Activated CD8-positive, alpha-beta memory T cell treated with anti-CD3 and anti-CD28 coated beads, Interleukin-2, amount 50 U/mL, for 4 hours (primary cell): ENCODE measurements at regions not wholly inside any gene's neighbourhood (a gene's known extent, or its start where the extent isn't known, plus 50 kb on each side); places are given as distances from the start of the nearest gene placed in this dataset.

ENCODE experiments used
- DNase-seq: peaks from one replicate; pipeline ENCODE4 v3.0.0-alpha.2; 2020

DNA sequence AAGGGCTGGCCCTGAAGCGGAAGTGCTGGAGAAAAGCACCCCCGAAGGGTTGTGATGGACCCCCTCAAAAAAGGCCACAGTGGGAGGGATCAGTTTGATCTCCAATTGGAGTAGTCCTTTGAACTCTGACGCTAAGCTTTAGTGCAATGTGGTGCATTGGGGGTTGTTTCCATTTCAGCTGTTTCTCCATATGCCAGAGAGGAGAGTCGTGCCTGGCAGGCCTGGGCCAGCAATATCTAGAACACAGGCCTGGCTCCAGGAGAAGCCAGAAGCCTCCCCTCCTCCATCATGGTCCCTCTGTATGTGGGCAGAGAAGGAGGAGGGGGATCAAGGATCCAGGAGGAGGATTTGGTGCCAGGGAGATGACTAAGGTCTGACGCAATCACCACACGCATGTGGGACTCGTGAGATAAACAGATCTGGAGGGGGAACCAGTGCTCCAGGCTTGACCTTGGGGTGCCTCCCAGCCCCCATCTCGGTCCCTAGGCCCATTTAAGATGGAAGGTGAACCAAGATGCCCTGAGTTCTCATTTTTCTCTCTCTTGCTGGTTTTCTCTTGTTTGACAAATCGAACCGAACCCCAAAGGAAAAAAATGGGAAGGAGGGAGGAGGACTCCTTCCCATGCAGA is 517.4 kb upstream of the JARID2 start:
- DNase-seq, result no peak

DNA sequence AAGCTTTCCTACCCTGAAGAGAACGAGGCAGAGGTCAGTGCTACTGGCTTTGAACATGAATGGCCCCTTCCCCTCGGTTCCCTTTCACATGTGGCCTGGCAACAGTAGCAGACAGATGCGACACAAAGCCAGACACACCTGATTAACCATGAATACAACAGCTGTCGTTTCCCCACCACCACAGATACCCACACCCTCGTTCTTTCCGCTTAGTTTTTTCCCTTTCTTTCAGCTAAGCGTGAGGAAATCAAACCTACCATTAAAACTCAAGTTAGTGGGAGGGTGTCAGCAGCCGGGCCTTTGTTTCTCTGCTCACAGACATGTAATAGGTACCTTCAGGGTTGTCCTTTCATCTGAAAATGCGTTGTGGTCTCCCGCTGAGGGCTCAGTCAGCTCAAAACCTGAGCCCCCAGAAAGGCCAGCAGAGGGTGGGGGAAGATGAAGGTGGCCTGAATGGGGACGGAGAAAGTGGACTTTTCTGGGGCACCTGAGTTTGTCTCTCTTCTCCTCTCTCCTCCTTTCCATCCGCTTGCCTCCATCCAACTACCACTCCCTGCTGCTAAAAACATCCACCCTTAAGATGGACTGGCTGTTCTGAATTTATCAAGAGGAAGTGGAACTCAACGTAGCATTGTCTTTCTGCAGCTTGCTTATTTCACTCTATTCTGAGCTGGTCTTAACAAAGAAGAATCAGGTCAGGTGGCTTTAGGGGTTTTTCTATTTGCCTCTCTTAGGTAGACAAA is 516.6 kb upstream of the JARID2 start:
- no peak for DNase-seq

DNA sequence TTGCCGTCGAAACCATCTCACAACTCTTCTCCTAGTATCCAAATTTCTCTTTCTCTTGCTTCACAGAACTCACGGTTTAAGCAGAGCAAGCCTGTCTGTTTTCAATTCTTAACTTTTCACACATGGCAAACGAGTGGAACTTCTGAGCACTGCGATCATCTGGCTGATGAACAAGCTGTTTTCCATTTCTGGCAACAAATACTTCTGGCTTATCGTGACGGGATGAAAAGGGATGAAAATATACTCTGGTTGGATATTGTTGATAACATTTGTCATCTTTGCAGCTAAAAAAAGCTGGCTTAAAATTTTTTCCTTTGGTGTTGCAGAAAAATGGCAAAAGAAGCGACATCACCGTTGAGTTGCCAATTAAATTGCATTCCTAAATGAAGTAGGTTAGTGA is 515.2 kb upstream of the JARID2 start:
- DNase-seq, result no peak

DNA sequence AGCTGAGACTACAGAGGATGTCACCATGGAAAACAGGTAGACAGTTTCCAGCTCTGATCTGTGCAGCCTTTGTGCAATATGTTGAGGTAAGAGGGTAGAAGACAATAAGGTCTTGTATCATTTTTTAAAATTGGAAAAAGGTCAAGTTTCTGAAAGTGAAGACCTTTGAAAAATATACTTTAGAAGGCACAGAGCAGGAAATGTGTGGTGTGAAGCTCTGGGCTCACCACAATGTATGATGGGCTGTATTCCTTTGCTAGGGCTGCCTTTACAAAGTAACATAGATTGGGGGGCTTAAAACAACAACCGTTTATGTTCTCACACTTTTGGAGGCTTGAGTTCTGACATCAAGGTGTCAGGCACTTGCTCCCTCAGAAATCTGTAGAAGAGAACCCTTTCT is 514.3 kb upstream of the JARID2 start:
- DNase-seq, result no peak

DNA sequence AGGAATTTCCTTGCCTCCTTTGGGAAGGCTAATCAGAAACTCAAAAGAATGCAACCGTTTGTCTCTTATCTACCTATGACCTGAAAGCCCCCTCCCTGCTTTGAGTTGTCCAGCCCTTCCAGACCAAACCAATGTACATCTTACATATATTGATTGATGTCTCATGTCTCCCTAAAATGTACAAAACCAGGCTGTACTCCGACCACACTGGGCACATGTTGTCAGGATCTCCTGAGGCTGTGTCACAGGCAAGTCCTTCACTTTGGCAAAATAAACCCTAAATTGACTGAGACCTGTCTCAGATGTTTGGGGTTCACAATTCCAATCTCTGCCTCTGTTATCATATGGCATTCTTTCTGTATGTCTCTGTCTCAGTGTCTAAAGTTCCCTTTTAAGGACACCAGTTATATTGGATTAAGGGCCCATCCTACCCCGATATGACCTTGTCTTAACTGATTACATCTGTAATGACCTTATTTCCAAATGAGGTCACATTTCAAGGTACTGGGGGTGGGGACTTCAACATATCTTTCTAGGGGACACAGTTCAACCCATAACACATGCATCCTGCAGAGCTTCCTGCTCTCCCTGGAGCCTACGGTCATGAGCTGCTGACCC is 513.5 kb upstream of the JARID2 start:
- no peak for DNase-seq

DNA sequence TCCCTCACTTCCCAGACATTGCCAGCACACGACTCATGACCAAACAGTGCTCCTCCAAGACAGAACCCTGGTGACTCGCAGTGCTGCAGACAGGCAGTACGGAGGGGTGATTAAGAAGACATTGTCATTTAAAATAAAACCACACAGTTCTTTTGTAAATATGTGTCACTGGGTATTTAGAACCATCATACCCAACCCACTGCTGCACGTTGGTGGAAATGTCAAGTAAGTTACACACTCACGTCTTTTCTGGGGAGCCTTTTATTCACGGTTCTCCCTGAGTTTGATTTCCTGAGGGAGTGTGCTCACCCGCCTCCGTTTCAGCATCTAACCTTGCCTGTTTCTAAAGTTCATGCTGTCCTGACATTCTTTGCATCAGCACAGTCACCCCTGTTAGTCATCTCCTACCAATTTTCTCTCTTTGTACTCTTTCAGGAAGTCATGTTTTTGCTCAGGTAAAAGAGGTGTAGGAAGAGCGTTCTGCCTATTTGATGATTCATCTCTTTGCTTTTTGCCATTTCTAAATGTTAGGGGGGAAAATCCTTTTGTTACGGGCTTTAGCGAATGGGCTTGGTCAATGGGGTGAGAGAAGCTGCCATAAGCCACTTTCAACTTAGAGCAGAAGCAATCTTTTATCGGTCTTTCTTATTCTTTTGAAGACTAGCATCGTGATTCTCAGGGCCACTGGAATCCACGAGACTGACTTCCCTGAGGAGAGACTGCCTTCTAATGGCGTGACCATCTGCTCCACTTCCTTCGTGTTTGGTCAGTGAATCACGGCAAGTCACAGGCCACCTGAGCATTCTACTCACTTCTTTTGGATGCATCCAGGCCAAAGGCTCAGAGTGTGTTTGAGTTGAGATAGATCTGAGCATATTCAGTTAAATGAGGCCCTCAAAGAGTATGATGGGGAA is 512.8 kb upstream of the JARID2 start:
- DNase-seq, result peak; percentile 55

DNA sequence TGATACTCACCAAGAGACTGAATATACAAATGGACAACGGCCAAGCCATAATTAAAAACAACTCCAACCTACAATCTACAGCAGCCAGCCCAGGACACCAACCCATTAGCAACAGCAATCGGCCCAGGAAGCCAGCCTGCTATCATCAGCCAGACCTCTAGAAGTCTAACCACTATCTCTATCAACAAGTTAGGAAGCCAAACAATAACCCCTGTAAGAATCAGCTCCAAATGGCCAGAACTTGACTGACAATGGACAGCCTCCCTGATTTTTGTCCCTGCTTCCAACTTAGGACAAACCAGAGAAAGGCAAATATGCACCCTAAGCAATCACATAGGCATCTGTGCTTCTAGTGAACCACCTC is 511.8 kb upstream of the JARID2 start:
- no peak for DNase-seq

DNA sequence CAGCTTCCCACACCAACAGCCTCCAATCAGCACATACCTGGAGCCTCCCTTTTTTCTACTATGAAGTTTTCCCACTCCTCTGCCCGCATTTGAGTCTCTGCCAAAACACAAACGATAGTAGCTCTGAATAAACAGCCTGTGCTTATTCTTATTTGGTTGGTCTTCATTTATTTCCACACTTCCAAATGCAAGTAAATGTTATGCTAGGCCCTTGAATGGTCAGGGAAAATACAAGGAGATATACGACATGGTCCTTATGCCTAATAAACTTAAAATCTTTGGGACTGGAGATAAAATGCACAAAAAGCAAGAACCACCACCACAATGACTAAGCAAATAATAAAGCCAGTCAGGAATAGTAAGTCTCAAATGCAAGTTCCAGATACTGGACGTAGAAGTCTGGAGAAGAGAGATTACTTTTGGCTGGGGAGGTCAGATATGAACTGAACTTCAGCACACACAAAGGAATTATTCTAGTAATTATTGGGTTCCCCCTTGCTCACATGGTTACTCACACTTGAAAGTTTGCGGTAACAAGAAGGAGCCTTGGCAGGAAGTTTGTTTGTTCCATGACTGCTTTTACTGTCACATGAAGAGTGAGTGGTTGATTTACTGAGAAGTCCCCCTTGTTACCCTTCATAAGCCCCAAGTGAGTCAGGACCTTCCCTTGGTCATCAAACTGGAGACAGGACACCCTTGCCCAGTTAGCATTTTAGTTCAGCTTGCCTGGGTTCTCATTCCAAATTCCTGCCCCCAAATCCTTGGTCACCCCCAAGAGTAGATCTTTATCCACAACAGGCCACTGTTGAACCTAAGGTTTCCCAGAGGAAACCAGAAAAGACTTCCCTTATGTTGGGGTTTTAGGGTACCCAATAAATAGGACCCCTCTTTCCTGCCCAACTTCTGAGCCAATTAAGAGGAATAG is 511.2 kb upstream of the JARID2 start:
- DNase-seq, result no peak

DNA sequence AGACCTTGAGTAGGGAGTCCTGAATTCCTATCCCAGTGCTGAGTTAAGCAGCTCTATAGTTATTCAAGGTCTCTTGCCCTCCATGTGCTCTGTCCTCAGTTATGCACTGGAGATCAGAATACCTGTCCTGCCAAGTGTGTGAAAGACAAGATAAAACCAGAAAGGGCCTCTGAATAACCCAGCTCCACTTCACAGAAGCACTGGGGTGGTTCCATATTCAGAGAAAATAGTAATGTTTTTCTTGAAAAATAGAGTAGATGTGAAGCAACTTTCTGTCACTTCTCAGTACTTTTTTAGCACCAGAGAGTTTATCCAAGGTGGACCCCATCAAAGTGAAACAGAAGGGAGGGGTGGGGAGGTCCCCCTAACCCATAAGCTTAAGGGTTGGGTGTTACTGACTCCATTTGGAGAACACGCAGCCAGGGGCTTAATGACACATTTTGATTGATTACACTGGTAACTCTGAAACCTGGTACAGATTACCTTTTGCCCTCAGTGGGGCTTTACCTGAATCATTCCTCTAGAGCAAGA is 509.8 kb upstream of the JARID2 start:
- no peak for DNase-seq

DNA sequence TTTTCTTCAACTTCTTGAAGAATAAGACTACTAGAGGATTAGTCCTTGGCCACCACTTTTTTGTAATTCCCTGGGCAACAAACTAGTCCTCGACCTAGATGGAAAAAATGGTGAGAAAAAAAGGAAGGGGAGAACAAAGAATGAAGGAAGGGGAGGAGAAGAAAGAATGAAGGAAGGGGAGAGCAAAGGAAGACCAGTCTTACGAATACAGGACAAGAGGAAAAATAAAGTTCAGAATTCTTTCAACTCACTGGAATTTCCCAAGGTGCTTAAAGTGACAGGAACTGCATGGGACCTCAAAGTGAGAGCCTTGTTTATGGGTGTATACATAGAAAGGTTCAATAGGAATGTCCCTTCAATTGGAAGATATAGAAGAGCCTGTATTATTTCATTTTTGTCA is 509.3 kb upstream of the JARID2 start:
- DNase-seq, result no peak

DNA sequence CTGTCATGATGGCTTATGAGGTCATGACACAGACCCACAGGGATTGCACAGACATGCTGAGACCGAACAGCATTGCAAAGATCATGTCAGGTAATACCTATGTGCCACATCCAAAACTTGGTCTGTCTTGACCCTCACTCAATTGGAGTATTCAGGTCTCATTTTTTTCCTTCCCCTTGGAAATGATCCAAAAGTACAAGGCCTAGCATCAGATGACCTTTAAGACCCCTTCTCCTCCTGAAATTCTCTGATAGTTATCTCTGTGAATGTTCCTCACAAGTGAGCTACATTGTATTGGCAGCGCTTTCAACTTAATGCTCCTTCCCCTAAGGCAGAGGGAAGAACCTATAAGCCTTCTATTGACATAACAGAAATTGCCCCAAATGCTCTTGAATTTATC is 507.4 kb upstream of the JARID2 start:
- no peak for DNase-seq

DNA sequence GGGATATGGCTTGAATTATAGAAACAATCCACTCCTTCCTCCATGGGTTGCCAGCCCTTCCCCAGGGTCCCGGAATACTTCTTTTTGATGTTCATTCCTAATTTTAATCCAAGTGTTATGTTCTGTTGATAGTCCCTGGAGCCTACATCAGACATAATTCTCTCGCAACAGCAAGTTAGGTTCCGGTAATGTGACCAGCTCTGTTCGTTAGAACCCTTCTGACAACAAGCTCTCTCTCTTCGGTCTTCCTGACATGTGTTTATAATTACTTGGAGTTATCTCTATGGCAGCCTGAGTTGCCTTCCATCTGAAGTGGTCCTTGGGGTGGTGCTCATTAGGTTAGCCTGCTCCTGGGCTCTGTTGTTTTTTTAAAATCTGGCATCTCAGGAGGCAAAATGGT is 506.9 kb upstream of the JARID2 start:
- no peak for DNase-seq

DNA sequence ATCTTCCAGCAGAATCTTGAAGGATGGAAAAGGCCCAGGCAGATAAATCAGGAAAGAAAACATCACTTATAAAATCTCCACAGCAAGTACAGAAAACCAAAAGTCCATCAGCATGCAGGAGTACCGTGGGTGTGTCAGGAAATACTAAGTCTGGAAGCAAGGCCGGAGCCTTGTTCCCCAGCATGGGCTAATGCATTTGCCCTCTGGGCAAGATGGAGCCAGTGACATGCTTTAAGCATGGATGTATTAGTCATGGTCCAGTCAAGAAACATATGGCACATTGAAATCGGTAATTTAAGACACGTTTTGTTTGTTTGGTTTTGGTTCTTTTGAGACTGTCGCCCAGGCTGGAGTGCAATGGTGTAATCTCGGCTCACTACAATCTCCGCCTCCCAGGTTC is 506.0 kb upstream of the JARID2 start:
- no peak for DNase-seq

DNA sequence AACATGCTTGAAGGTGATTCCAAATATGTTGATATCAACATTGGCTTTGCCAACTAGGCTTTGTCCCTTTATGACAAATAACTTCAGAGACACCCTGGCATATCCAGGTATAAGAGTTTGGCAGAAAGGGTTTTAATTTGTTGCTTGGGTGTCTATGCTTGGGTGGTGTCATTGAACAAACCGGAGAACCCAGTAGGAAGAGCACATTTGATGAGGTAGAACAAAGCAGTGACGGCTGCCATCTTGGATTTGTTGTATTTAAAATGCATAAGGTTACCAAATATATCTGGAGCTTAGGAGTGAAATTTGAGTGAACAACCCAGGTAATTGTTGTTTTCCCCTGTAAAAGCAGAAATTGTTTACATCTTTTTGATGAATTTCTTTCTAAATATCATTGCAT is 503.7 kb upstream of the JARID2 start:
- no peak for DNase-seq

DNA sequence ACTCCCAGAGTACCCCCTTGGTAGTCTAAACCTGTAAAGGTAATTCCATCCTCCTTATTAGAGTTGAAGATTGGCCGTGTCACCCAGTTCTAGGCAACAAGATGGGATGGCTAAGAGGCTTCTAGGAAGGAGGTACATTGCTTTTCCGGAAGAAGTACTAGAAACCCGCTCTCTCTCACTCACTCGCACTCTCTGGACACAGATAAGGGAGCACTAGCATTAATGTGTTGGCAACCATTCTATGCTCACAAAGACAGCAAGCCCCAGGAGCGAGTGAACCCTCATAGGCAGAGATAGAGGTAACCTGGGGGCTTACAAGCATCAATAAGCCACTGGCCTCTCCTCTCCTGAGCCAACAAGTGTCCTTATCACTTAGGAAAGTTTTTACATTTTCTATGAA is 503.2 kb upstream of the JARID2 start:
- no peak for DNase-seq

DNA sequence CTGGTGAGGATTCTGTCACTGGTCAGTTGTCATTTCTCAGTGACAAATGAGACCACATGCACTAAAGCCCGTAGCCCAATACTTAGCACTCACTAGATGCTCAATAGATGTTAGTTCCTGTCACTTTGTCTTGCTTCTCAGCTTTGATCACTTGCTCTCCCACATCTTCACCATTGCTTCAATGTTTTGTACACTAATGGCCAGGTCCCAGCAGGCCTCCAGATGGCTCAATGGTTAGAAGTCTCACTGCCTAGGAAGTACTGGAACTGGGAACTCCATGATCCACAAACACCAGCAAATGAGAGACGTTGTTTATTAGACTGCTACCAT is 502.8 kb upstream of the JARID2 start:
- no peak for DNase-seq

DNA sequence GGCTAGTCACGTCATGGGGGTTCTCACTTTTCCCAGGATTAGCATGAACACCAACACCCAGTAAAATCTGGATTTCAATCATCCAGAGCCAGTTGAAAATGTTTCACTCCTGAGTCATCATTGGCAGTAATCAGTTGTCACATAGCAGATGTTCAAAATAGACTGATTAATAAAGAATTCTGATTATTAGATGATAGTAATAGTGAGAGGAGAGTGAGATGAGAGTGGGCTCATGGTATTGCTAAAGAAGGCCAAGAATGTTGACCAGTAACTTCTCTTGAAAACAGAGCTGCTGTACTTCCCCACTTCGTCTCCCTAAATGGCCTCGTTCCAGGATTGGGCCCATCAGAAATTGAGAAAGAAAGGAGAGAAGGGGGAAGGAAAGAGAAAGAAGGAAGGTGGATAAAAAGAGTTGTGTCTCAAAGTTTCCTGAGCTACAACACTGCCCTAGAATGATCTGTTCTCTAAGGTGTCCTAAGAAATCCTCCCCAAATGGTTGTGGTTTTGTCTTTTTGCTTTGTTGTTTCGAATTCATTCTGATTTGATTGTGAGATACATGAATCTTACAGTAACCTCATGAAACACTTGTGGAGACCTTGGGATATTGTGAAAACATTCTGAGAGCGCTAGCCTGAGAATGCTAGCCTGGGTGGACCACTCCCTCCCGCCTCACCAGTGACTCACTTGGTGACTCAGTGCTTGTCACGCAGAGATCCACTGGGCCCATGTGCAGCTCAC is 502.2 kb upstream of the JARID2 start:
- peak; percentile 76 for DNase-seq

DNA sequence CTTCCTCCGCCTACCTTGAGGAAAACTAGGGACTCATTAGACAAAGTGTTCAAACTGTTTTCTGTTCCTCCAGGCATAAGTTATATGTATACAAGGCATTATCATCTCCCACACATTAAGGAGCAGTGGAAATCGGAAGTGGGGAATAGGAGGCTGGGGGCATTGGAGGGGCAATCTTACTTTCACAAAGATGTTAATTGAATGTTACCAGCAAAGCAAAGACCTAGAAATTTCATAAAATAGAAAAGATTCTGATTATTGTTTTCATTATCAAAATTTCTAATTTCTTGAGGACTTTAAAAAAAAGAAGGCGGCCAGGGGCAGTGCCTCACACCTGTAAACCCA is 501.7 kb upstream of the JARID2 start:
- no peak for DNase-seq

DNA sequence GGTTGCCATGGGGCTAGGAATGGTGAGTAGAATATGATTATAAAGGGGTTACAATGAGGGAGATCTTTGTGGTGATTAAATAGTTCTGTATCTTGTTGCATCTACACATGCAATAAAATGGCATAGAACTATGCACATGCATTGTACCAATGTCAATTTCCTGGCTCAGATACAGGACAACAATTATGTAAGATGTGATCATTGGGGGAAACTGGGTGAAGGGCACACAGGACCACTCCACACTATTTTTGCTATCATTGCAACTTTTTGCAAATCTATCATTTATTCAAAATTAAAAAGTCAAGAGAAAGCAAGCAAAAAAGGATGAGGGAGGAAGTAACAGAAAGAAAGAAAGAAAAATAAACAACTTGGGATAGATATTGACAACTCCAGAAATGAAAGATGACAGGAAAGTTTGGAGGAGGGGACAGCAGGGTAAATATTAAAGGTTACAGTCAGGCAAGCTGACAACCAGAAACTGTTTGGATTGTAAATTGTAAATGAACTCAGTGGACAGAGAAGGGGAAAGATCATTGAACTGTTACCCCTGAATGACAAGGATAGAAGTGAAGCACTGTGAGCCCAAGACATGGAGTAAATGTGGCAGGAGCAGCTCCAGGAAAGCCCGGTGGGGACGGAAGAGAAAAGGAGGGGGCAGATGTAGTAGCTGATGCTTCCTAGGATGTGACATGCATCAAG is 499.6 kb upstream of the JARID2 start:
- DNase-seq, result no peak

DNA sequence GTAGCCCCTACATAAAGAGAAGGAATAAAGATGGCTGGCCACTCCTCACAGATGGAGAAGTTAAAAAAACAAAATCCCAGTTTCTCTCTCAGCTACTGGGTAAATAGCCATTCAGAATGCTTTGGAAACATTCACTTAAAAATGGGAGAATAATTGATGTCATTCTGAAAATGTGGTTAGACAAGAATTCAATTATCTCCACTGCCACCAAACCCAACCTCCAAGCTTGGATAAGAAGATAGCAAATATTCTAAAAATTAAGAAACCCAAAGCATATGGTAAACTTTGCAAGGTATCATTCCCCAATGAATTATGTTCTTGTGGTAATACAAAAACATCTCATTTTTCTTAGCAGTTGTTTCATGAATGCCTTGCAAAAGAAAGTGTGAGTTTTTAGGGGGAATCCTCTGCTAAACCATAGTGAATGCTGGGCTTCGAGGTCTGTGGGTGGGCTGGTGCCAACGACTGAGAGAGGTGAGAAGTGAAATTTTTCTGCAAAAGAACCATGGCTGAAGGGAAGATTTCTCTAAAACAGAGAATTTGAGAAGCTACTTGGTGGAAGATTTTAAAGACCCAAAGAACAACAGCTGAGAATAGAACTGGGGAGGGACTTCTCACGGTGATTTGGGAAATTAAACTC is 497.9 kb upstream of the JARID2 start:
- no peak for DNase-seq

DNA sequence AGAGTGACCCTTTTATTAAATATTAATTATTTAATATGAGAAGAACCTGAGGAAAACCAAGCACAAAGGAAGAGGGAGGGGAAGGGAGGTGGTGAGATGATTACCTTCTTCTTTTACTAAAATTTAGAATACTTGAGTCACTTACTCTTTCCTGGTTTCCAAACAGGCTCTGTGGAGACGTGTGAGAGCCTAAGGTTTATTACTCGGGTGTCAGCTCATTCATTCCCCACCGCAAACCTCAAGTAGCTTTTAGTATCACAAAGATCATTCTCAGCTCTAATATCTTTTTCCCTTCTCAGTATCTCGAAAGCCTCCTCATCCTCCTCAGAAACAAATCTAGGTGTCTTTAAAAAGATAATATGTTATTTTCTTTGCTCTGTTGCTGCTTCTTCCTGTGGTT is 497.2 kb upstream of the JARID2 start:
- no peak for DNase-seq
